Activated T-cell treated with anti-CD3 and anti-CD28 coated beads, Interleukin-2, amount 50 U/mL, for 48 hours (primary cell): ENCODE measurements at regions not wholly inside any gene's neighbourhood (a gene's known extent, or its start where the extent isn't known, plus 50 kb on each side); places are given as distances from the start of the nearest gene placed in this dataset.
A peak's percentile ranks its signal among the peaks of the same experiment; 100 is the strongest.
"Not testable (repeated sequence)": the region's sequence is repeated elsewhere in the genome, so short reads cannot be mapped to it uniquely, and the experiment has no call there.

Experiments used
- DNase-seq, 2 experiments: peaks; one replicate each; pipeline ENCODE4 v3.0.0-alpha.2; 2020

DNA sequence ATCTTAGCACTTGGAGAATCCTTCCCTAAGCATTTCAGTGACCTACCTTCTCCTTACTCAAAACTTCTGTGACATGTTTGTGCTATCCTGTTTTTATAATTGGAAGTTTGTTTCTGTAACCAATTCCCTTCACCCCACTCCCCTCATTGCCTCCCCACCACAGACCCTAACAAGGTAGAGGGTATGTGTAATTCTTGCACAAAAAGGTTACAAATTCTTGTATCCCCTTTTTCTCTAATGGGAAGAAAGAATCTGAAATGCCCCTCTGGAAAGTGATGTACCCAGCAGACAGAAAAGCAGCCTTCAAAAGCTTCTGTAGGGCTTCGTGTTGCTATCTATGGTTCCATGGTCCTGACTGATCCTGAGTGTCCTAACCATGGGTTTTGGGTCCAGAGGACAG, 111.7 kb upstream of the TMEM170B start:
- DNase-seq, result no peak

GRCh38 chr6:11425431-11425871, 112.1 kb upstream of the TMEM170B start:
- DNase-seq, result no peak

DNA sequence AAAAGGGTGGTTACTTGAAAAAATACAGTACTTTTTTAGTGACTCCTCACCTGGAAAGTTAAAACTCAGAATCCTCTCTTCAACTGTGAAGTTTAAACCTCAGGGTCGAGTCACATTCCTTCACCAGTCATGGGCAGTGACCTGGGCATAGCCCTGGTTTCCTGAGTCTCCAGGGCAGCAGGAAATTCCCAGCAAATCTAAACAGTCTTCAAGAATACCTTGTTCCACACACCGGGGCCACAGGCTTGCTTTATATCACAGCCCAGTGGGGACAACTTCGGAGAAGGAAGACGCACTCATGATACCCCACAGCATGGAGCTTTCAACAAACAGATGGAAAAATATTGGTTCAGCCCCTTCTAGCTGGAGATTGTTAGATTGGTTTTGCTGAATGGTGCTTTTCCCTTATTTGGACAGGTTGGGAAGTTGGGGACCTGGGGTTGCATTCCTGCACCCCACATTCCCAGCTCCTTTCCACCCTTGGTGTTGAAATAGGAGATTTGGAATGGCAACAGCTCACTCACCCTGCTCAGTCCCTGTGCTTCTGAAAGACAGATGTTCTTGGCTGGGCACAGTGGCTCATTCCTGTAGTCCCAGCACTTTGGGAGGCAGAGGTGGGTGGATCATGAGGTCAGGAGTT, 113.0 kb upstream of the TMEM170B start:
- no peak for DNase-seq

- DNase-seq, result no peak
These were observed 113.9 kb upstream of the TMEM170B start for GRCh38 chr6:11423667-11424066.

- DNase-seq, result no peak
These were observed 114.5 kb upstream of the TMEM170B start for GRCh38 chr6:11423072-11423471.

GRCh38 chr6:11419763-11420453, 117.6 kb upstream of the TMEM170B start:
- DNase-seq, result no peak

DNA sequence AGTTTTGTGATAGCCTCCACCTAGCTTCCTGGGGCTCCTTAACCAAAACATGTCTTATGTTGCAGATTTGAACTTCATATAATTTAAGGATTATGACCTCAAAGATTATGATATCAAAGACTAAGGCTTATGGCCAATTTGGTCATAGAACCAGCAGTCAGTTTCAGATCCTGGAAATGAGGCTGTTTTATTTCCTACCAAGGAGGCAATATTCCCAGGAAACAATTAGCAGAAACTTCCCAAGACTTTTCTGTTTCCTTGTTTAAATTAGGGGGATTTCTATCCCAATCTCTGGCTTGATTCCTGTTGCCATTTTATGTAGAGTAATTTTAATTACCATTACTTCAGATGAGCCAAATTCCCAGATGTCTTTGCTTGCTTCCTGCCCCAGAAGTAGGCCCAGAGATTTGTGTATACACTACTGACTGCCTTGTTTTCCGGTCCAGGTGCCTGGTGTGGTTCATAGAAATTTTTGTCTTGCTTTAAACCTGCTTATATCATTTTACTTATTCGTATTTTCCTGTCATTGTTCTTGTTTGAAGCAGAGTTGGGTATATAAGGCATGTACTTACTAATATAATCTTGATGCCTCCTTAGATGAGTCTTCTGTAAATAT, 119.2 kb upstream of the TMEM170B start:
- DNase-seq, result no peak

- no peak for DNase-seq
These were observed 120.5 kb upstream of the TMEM170B start for GRCh38 chr6:11416936-11417576.

GRCh38 chr6:11416099-11416935, 121.2 kb upstream of the TMEM170B start:
- DNase-seq, result not testable (repeated sequence)

DNA sequence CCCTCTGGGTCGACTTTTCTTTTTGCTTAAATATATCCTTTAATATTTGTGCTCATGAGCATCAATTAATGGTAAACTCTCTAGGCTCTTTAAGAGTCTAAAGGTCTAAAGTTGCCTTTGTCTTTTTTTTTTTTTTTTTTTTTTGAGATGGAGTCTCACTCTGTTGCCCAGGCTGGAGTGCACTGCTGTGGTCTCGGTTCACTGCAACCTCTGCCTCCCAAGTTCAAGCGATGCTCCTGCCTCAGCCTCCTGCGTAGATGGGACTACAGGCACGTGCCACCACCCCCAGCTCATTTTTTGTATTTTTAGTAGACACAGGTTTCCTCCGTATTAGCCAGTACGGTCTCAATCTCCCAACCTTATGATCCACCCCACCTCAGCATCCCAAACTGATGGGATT, 122.0 kb upstream of the TMEM170B start:
- no peak for DNase-seq

DNA sequence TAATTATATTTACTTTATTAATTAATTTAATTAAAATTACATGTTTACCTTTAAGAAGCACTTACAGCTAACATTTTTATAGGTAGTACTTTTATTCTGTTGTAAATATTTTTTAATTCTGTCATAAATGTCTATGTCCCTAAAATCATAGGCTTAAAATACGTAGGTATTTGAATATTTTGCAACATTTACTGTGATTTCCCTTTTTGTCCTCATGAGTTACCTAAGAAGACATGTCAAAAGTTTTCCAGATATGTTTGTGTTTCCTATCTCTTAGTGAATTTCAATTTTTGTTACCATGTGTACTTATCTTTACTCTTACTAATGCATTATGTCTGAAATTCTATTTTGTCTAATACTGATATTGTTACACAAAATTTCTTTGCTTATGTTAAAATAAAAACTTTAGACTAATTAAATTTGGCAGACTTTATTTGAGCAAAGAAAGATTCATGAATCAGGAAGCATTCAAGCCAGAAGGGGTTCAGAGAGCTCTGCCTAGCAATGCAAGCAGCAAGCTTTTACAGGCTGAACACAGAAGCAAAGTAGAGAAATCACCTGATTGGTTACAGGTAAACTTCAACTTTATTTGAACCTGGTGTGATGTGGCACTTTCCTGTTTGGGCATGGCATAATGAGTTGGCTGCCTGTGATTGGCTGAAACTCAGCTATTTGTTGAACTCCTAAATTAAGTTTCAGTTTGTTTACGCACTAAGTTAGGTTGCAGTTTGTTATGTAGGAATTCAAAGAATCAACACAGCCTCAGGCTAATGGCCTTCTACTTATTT, 123.2 kb upstream of the TMEM170B start:
- no peak for DNase-seq

DNA sequence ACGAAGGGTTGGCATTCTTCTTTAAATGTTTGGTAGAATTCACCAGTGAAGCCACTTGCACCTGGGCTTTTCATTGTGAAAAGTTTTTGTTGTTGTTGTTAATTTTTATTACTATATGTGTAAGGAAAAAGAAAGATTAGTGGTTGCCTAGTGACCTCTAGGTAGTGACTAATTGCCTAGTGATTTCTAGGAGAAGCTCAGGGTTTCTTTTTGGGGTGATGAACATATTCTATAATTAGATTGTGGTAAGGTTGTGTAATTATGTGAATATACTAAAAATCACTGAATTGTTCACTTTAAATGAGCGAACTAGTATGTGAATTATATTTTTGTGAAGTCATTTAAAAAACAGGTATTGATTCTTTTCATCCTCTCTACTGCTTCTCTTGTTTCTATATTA, 123.8 kb upstream of the TMEM170B start:
- DNase-seq, result no peak

GRCh38 chr6:11413117-11413687, 124.3 kb upstream of the TMEM170B start:
- DNase-seq, result no peak

DNA sequence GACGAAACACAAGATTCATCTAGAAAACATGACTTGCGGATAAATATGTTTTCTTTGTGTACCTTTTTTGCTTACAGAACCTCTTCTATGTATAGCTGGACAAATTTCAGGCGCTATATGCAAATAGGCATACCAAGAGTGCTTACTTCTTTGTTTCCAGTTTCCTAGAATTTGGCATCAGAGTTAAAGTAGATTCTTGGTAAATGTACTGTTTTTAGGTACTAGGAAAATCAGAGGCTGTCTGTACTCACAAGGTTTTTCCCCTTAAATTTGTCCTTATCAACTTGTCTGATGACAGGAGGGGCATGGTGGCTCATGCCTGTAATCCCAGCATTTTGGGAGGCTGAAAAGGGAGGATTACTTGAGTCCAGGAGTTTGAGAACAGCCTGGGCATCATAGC, 124.9 kb upstream of the TMEM170B start:
- no peak for DNase-seq

- no peak for DNase-seq
These were observed 125.5 kb upstream of the TMEM170B start for GRCh38 chr6:11412011-11412424.

GRCh38 chr6:11411593-11411992, 126.0 kb upstream of the TMEM170B start:
- DNase-seq, result no peak

GRCh38 chr6:11410539-11411307, 126.8 kb upstream of the TMEM170B start:
- DNase-seq, result peak in 1 of 2 experiments; percentile 51

DNA sequence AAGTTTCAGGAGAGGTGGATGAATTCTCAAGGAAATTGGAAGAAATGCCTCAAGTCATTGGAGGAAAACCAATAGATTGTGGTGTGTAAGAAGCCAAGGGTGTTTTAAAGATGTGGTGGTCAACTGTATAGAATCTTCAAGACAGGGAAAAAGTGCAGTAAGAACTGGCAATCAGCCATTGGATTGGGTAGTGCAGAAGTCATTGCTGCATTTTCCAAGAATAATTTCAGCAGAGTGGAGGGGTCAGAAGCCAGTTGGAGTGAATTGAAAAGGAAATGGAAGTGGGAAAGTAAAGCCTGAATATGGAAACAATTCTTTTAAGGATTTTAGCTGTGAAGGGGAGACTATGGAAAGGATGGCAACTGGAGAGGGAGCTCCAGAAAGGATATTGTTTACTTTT, 128.2 kb upstream of the TMEM170B start:
- no peak for DNase-seq

DNA sequence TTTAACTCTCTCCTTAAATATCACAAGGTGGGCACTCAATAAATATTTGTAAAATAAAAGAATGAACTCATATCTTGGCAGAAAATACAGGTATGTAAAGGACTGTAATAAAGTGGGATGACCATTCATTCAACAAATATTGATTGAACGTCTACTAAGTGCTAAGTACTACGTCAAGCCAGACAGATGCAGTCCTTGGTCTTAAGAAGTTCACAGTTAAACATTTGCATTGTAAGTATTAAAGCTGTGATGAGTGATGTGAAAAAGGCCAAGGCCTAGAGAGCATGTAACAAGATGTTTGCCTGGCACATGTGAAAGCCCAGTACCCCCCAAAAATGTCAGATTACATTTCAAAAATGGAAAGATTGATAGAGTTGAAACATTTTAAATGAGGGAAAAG, 130.1 kb upstream of the TMEM170B start:
- no peak for DNase-seq

- DNase-seq, result no peak
These were observed 132.7 kb upstream of the TMEM170B start for GRCh38 chr6:11404838-11405237.

GRCh38 chr6:11404081-11404480, 133.5 kb upstream of the TMEM170B start:
- DNase-seq, result no peak
